SU-DHL-6 (cell line): ENCODE measurements at regions not wholly inside any gene's neighbourhood (a gene's known extent, or its start where the extent isn't known, plus 50 kb on each side); places are given as distances from the start of the nearest gene placed in this dataset.

Experiments used
- H2AFZ ChIP-seq: fragments of 200-600 bp; sonication (generic); 2 replicates; pipeline ENCODE4 v1.6.1; 2014; ENCODE audit warnings: low read depth, mild to moderate bottlenecking, moderate library complexity, mixed read lengths, antibody characterized with exemption, low read length; ENCODE audit not compliant: severe bottlenecking
- H3F3A ChIP-seq: fragments of 200-600 bp; shearing (Covaris generic); 2 replicates; pipeline ENCODE4 v1.6.0; 2016; ENCODE audit warnings: antibody characterized with exemption, mild to moderate bottlenecking; ENCODE audit not compliant: insufficient read depth
- H3K27ac ChIP-seq: fragments of 200-600 bp; sonication (generic); 2 replicates; pipeline ENCODE4 v1.5.1; 2016; ENCODE audit warnings: low read depth, mild to moderate bottlenecking, low read length, moderate library complexity, mixed read lengths
- H3K27me3 ChIP-seq: fragments of 200-600 bp; sonication (generic), shearing (Covaris generic); 2 replicates; pipeline ENCODE4 v1.6.0; 2014; ENCODE audit warnings: mild to moderate bottlenecking, low read length
- H3K36me3 ChIP-seq: fragments of 200-600 bp; sonication (generic); 2 replicates; pipeline ENCODE4 v1.6.1; 2014; ENCODE audit warnings: mild to moderate bottlenecking, low read length, mixed read lengths
- H3K4me2 ChIP-seq: fragments of 300-600, 200-600 bp; shearing (Covaris generic), sonication (generic); 2 replicates; pipeline ENCODE4 v1.6.0; 2014; ENCODE audit warnings: low read length, low read depth, mild to moderate bottlenecking; ENCODE audit not compliant: poor library complexity, severe bottlenecking
- H3K4me3 ChIP-seq: fragments of 200-600 bp; sonication (generic); 2 replicates; pipeline ENCODE4 v1.5.1; 2014; ENCODE audit warnings: antibody characterized with exemption, low read length, mild to moderate bottlenecking, mixed read lengths; ENCODE audit not compliant: insufficient read depth, poor library complexity, severe bottlenecking
- H3K79me2 ChIP-seq: fragments of 200-600 bp; sonication (generic); 2 replicates; pipeline ENCODE4 v1.6.1; 2014; ENCODE audit warnings: mild to moderate bottlenecking, low read length, moderate library complexity; ENCODE audit not compliant: insufficient read depth
- H3K9ac ChIP-seq: fragments of 200-600 bp; sonication (generic); 2 replicates; pipeline ENCODE4 v1.7.0; 2014; ENCODE audit warnings: mild to moderate bottlenecking, low read length
- H3K9me2 ChIP-seq: fragments of 200-600 bp; sonication (generic); replicated peaks from 2 replicates; pipeline ENCODE4 v1.6.1; 2014; ENCODE audit warnings: low read length; ENCODE audit not compliant: insufficient read depth
- H3K9me3 ChIP-seq: fragments of 200-600 bp; sonication (generic); 2 replicates; pipeline ENCODE4 v1.6.1; 2014; ENCODE audit warnings: low read length, mixed read lengths; ENCODE audit not compliant: insufficient read depth
- H4K20me1 ChIP-seq: fragments of 200-600 bp; sonication (generic); 2 replicates; pipeline ENCODE4 v1.6.1; 2014; ENCODE audit warnings: low read depth, mild to moderate bottlenecking, antibody characterized with exemption, low read length, moderate library complexity, mixed read lengths
- EZH2phosphoT487 ChIP-seq: fragments of 200-600 bp; sonication (generic), shearing (Covaris generic); conservative IDR thresholded peaks from 2 replicates; pipeline ENCODE4 v1.6.1; 2018; ENCODE audit warnings: mild to moderate bottlenecking, antibody characterized with exemption, low read length, moderate library complexity, mixed read lengths
- TF ChIP-seq, protein P1 (sequence below): fragments of 200-600 bp; sonication (generic); IDR thresholded peaks from one replicate; pipeline ENCODE4 v1.5.1; 2017; ENCODE audit warnings: antibody characterized with exemption, mild to moderate bottlenecking, low read length, moderate library complexity; ENCODE audit not compliant: insufficient read depth, poor library complexity, severe bottlenecking

DNA sequence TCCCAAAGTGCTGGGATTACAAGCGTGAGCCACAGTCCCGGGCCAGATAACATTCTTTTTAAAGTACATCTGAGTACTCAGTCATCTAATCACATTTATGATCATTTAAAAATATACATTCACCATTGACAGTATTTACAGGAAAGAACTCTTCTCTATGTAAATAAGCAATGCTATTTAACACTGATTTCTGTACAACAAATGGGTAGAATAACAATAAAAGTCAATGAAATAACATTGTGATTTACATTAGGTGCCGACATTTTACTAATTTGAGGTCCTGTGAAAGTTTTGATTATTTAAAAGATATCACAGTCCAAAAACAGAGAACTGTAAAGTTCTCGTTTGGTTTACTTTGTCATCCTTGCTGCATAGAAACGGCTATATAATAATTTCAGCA is 1763.7 kb downstream of the SLITRK1 start:
- no peak overlapping the region for H3K27ac ChIP-seq
- H3K9ac ChIP-seq: no peak overlapping the region
- no peaks in the 10 kb centered on the region for H3K9me2 ChIP-seq
- H2AFZ ChIP-seq: no peak overlapping the region
- H3K27me3 ChIP-seq: no peaks in the 10 kb centered on the region
- no peaks in the 10 kb centered on the region for H3K79me2 ChIP-seq
- TF ChIP-seq, protein P1, sequence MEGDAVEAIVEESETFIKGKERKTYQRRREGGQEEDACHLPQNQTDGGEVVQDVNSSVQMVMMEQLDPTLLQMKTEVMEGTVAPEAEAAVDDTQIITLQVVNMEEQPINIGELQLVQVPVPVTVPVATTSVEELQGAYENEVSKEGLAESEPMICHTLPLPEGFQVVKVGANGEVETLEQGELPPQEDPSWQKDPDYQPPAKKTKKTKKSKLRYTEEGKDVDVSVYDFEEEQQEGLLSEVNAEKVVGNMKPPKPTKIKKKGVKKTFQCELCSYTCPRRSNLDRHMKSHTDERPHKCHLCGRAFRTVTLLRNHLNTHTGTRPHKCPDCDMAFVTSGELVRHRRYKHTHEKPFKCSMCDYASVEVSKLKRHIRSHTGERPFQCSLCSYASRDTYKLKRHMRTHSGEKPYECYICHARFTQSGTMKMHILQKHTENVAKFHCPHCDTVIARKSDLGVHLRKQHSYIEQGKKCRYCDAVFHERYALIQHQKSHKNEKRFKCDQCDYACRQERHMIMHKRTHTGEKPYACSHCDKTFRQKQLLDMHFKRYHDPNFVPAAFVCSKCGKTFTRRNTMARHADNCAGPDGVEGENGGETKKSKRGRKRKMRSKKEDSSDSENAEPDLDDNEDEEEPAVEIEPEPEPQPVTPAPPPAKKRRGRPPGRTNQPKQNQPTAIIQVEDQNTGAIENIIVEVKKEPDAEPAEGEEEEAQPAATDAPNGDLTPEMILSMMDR: no peak
- TF ChIP-seq EZH2phosphoT487: no peak
- H3K4me3 ChIP-seq: no peak overlapping the region
- H3F3A ChIP-seq: no peaks in the 10 kb centered on the region
- H3K4me2 ChIP-seq: no peak overlapping the region
- H3K36me3 ChIP-seq: no peaks in the 10 kb centered on the region
- H4K20me1 ChIP-seq: no peaks in the 10 kb centered on the region
- no peaks in the 10 kb centered on the region for H3K9me3 ChIP-seq

DNA sequence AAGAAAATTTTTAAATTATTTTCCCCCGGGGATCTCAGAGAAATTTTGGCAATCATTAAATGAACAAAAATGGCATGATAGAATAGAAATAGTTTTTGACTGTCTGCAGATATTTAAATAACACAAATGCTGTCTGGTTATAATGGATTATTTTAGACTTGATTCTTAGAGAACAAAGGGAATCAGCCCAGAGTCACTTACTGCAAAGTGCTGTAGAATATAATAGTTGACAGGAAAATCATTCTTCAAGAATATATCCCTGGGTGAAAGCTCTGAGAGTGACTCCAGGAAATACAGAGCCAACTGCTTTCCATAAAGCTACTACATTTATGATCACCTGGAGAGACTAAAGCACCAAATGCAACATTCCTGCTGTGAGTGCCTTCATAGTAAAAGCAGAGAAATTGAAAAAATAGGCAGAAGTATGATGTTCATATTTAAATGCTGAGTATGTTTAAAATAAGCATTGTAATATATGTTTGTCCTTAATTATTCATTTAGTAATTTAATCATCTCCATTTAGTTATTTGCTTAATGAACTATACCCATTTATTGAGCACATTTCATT is 1765.8 kb downstream of the SLITRK1 start:
- no peaks in the 10 kb centered on the region for H3F3A ChIP-seq
- no peaks in the 10 kb centered on the region for H3K9me3 ChIP-seq
- TF ChIP-seq, protein P1: no peak
- no peak for TF ChIP-seq EZH2phosphoT487
- no peak overlapping the region for H3K4me2 ChIP-seq
- H3K79me2 ChIP-seq: no peaks in the 10 kb centered on the region
- H4K20me1 ChIP-seq: no peaks in the 10 kb centered on the region
- H2AFZ ChIP-seq: no peak overlapping the region
- no peak overlapping the region for H3K27ac ChIP-seq
- H3K4me3 ChIP-seq: no peak overlapping the region
- no peaks in the 10 kb centered on the region for H3K27me3 ChIP-seq
- H3K36me3 ChIP-seq: no peaks in the 10 kb centered on the region
- no peaks in the 10 kb centered on the region for H3K9me2 ChIP-seq
- no peak overlapping the region for H3K9ac ChIP-seq

DNA sequence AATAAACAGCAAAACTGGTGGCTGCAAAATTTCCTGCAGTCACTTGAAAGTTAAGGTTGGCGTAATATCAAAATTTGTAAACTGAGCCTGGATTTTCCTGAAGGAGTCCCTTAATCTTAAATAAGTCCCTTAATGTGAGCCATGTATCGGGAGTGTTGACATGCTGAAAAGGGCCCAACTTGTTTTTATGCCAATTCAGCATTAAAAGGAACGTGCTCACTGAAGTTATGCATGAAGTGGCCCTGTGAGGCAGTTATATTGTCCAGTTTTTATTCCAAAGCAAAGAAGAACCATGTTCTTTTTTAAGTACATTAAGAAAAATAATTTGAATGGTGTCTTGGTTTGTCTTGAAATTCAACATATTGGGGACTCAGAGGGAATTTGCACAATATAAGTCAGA is 1766.9 kb downstream of the SLITRK1 start:
- Histone ChIP-seq H3K79me2 (no peaks in the 10 kb centered on the region), H3K36me3 (no peaks in the 10 kb centered on the region), H3K9me3 (no peaks in the 10 kb centered on the region), H3K9me2 (no peaks in the 10 kb centered on the region), H3F3A (no peaks in the 10 kb centered on the region), H4K20me1 (no peaks in the 10 kb centered on the region), H3K4me2 (no peak overlapping the region), H3K27me3 (no peaks in the 10 kb centered on the region), H3K27ac (no peak overlapping the region), H3K4me3 (no peak overlapping the region), H3K9ac (no peak overlapping the region), H2AFZ (no peak overlapping the region)
- TF ChIP-seq, protein P1: no peak
- TF ChIP-seq EZH2phosphoT487: no peak
